ENCODE measurements at regions not wholly inside any gene's neighbourhood (a gene's known extent, or its start where the extent isn't known, plus 50 kb on each side); places are given as distances from the start of the nearest gene placed in this dataset.
A peak's percentile ranks its signal among the peaks of the same experiment; 100 is the strongest.

- no peaks in the 10 kb centered on the region for H3K9me3 ChIP-seq
- CTCF ChIA-PET: interaction anchor here (0.8 to 3.3 kb wide), 3 partner anchors 9 to 41 kb away, joined by 3 to 12 read pairs (median 4); no protein-coding TSS in a partner anchor
- 28% methylated on average over 2 of the region's 2 CpGs for WGBS (ENCODE audit: low lambda C conversion rate)
- no peak for TF ChIP-seq JUND (IDR thresholded peaks at IDR 0.05)
- TF ChIP-seq IRF3 (IDR thresholded peaks at IDR 0.05; ENCODE audit: low read depth, low read length): no peak
- TF ChIP-seq TAF1 (IDR thresholded peaks at IDR 0.05; ENCODE audit: borderline replicate concordance, low read depth, low read length): no peak
- no peak for TF ChIP-seq ZBTB33 (IDR thresholded peaks at IDR 0.05; ENCODE audit: borderline replicate concordance, low read depth)
- TF ChIP-seq TEAD4 (IDR thresholded peaks at IDR 0.05; ENCODE audit: borderline replicate concordance, insufficient read depth): no peak
- TF ChIP-seq FOXJ3 (CRISPR knock-in tag; IDR thresholded peaks at IDR 0.05): no peak
- no peak for TF ChIP-seq MAX (IDR thresholded peaks at IDR 0.05; ENCODE audit: low read depth)
- TF ChIP-seq FOXM1 (IDR thresholded peaks at IDR 0.05; ENCODE audit: low read depth): no peak
- no peak for TF ChIP-seq ELF1 (IDR thresholded peaks at IDR 0.05)
- peak; percentile 16; the same call in 1 of the 2 replicates for TF ChIP-seq TCF12 (IDR thresholded peaks at IDR 0.05)
- no peak for TF ChIP-seq SIN3A (IDR thresholded peaks at IDR 0.05; ENCODE audit: borderline replicate concordance, low read depth, low read length)
- 0 out of 4 replicates have a peak, but pooled peaks of 1 of the 2 experiments have one; percentile 22 for TF ChIP-seq EP300 (IDR thresholded peaks at IDR 0.05; ENCODE audit: borderline replicate concordance in 1 of 2, low read depth in 1 of 2, low read length in 1 of 2)
- TF ChIP-seq RAD21 (IDR thresholded peaks at IDR 0.05; ENCODE audit: low read length): no peak
- no peak for TF ChIP-seq RFX5 (IDR thresholded peaks at IDR 0.05; ENCODE audit: low read length)
- TF ChIP-seq NRF1 (IDR thresholded peaks at IDR 0.05; ENCODE audit: low read depth, low read length): no peak
- TF ChIP-seq, protein P1, sequence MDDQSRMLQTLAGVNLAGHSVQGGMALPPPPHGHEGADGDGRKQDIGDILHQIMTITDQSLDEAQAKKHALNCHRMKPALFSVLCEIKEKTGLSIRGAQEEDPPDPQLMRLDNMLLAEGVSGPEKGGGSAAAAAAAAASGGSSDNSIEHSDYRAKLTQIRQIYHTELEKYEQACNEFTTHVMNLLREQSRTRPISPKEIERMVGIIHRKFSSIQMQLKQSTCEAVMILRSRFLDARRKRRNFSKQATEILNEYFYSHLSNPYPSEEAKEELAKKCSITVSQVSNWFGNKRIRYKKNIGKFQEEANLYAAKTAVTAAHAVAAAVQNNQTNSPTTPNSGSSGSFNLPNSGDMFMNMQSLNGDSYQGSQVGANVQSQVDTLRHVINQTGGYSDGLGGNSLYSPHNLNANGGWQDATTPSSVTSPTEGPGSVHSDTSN (IDR thresholded peaks at IDR 0.05): no peak
- peak; percentile 39 for TF ChIP-seq CHD2 (IDR thresholded peaks at IDR 0.05; ENCODE audit: low read length, partially characterized antibody)
- TF ChIP-seq, protein P2, sequence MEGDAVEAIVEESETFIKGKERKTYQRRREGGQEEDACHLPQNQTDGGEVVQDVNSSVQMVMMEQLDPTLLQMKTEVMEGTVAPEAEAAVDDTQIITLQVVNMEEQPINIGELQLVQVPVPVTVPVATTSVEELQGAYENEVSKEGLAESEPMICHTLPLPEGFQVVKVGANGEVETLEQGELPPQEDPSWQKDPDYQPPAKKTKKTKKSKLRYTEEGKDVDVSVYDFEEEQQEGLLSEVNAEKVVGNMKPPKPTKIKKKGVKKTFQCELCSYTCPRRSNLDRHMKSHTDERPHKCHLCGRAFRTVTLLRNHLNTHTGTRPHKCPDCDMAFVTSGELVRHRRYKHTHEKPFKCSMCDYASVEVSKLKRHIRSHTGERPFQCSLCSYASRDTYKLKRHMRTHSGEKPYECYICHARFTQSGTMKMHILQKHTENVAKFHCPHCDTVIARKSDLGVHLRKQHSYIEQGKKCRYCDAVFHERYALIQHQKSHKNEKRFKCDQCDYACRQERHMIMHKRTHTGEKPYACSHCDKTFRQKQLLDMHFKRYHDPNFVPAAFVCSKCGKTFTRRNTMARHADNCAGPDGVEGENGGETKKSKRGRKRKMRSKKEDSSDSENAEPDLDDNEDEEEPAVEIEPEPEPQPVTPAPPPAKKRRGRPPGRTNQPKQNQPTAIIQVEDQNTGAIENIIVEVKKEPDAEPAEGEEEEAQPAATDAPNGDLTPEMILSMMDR (IDR thresholded peaks at IDR 0.05): no peak
- TF ChIP-seq POLR2AphosphoS5 (IDR thresholded peaks at IDR 0.05; ENCODE audit: low read depth, low read length): no peak
- no peak for TF ChIP-seq RXRA (IDR thresholded peaks at IDR 0.05; ENCODE audit: borderline replicate concordance, low read depth)
- no peak for TF ChIP-seq GABPA (IDR thresholded peaks at IDR 0.05; ENCODE audit: low read depth)
- no peak for TF ChIP-seq YY1 (IDR thresholded peaks at IDR 0.05; ENCODE audit: low read depth)
- no peak for TF ChIP-seq FOSL2 (IDR thresholded peaks at IDR 0.05; ENCODE audit: borderline replicate concordance, low read depth)
- TF ChIP-seq EZH2phosphoT487 (IDR thresholded peaks at IDR 0.05; ENCODE audit: borderline replicate concordance, low read depth): no peak
- TF ChIP-seq MEF2A (IDR thresholded peaks at IDR 0.05; ENCODE audit: borderline replicate concordance, low read depth): no peak
- TF ChIP-seq NFIC (IDR thresholded peaks at IDR 0.05; ENCODE audit: borderline replicate concordance): no peak
- peak; percentile 37; the same call in 1 of the 2 replicates for TF ChIP-seq RCOR1 (IDR thresholded peaks at IDR 0.05; ENCODE audit: low read length)
- no peak for TF ChIP-seq USF2 (IDR thresholded peaks at IDR 0.05; ENCODE audit: borderline replicate concordance, low read depth, low read length)
These were observed 123.6 kb upstream of the MTNR1B start for GRCh38 chr11:92845805-92846204.

More at GRCh38 chr11:92845805-92846204, 123.6 kb upstream of the MTNR1B start:
- H3K4me1 ChIP-seq (ENCODE audit: control insufficient read depth in 1 of 2, insufficient read depth in 2 of 2, low read depth in 1 of 2, low read length in 1 of 2): peaks cover 12 to 14% of the 10 kb centered on the region in 2 experiments; a peak in 1 of 4 replicates
- no peak overlapping the region for H3K4me3 ChIP-seq (ENCODE audit: low read depth in 2 of 2, low read length in 1 of 2)
- no peaks in the 10 kb centered on the region for H3K36me3 ChIP-seq (replicated peaks in 1 of 2; ENCODE audit: control insufficient read depth in 1 of 2, insufficient read depth in 2 of 2, low read length in 1 of 2)
- peak; percentile 45 for DNase-seq
- H3K27me3 ChIP-seq (ENCODE audit: insufficient read depth): no peaks in the 10 kb centered on the region
- H3K79me2 ChIP-seq (ENCODE audit: insufficient read depth): no peaks in the 10 kb centered on the region
- no peaks in the 10 kb centered on the region for H3K9me2 ChIP-seq
- POLR2A ChIA-PET: no interaction called here
- H4K20me1 ChIP-seq (ENCODE audit: insufficient read depth): no peaks in the 10 kb centered on the region
- H2AFZ ChIP-seq (ENCODE audit: low read depth): no peak overlapping the region; the same call in 1 of the 2 replicates
- no peak overlapping the region; a peak in 2 of 4 replicates for H3K27ac ChIP-seq (ENCODE audit: low read depth in 2 of 2, low read length in 1 of 2)
- H3K4me2 ChIP-seq: no peak overlapping the region
- no peak overlapping the region for H3K9ac ChIP-seq
- H3F3A ChIP-seq (replicated peaks; ENCODE audit: insufficient read depth): no peaks in the 10 kb centered on the region

Measured in SK-N-SH (cell line).